T-helper 17 cell (primary cell): ENCODE measurements at regions not wholly inside any gene's neighbourhood (a gene's known extent, or its start where the extent isn't known, plus 50 kb on each side); places are given as distances from the start of the nearest gene placed in this dataset.
"Not testable (repeated sequence)": the region's sequence is repeated elsewhere in the genome, so short reads cannot be mapped to it uniquely, and the experiment has no call there.

Experiments
- ATAC-seq: fragments of 150-1000 bp; cut with Tn5 transposase; 2 replicates; pipeline ENCODE4 v1.10.0; 2021; ENCODE audit warnings: mild to moderate bottlenecking, moderate library complexity
- DNase-seq, 3 donors: peaks; one replicate each; pipeline versions ENCODE4 v3.0.0 to v3.0.0-alpha.2; 2020 to 2021
- H3K9me3 ChIP-seq: one replicate; pipeline ENCODE4 v1.7.0; 2013; ENCODE audit warnings: low read length, mild to moderate bottlenecking; ENCODE audit not compliant: control insufficient read depth, poor library complexity, severe bottlenecking
- H3K27ac Mint-ChIP-seq: one replicate; pipeline ENCODE4 v1.8.0; 2022; ENCODE audit warnings: mild to moderate bottlenecking, moderate library complexity, mixed read lengths
- H3K27me3 Mint-ChIP-seq: one replicate; pipeline ENCODE4 v1.8.0; 2022; ENCODE audit warnings: mixed read lengths
- H3K36me3 Mint-ChIP-seq: one replicate; pipeline ENCODE4 v1.8.0; 2022; ENCODE audit warnings: low read depth, mixed read lengths
- H3K4me1 Mint-ChIP-seq: one replicate; pipeline ENCODE4 v1.8.0; 2022; ENCODE audit warnings: mild to moderate bottlenecking, mixed read lengths
- H3K4me3 Mint-ChIP-seq: one replicate; pipeline ENCODE4 v1.8.0; 2022; ENCODE audit warnings: mild to moderate bottlenecking, moderate library complexity, mixed read lengths

DNA sequence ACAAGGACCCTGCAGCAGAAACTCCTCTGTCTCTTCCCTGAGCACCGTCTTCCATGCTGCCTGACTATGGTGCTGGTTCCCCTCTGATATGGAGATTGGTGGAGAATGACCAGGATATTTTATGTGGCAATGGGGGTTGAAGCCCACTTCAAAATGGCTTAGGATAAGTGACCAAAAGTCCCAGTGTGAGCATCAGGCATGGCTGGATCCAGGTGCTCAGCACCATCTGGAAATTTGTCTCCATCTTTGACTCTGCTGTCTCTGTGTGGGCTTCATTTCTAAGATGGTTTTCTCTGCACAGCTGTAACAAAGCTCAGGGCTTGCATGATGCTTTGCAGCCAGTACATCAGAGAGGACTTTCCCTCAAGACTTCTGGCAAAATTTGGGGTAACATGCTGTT is 61.1 kb upstream of the SAMD11 start:
- not testable (repeated sequence) for H3K9me3 ChIP-seq, DNase-seq, H3K36me3 Mint-ChIP-seq, H3K4me3 Mint-ChIP-seq, ATAC-seq, H3K27ac Mint-ChIP-seq
- peaks cover 15% of the 10 kb centered on the region for H3K4me1 Mint-ChIP-seq
- peaks cover 29% of the 10 kb centered on the region for H3K27me3 Mint-ChIP-seq

GRCh38 chr1:865633-866032 is 58.1 kb upstream of the SAMD11 start:
- H3K9me3 ChIP-seq, H3K4me1 Mint-ChIP-seq, H3K4me3 Mint-ChIP-seq, H3K36me3 Mint-ChIP-seq, DNase-seq, H3K27ac Mint-ChIP-seq: not testable (repeated sequence)
- peak; percentile 40 for ATAC-seq
- H3K27me3 Mint-ChIP-seq = peaks cover 42% of the 10 kb centered on the region

- Mint-ChIP-seq H3K27ac (no peak overlapping the region), H3K36me3 (peaks cover 7% of the 10 kb centered on the region), H3K4me3 (no peak overlapping the region), H3K27me3 (peaks cover 42% of the 10 kb centered on the region), H3K4me1 (peaks cover 9% of the 10 kb centered on the region)
- ATAC-seq = no peak
- DNase-seq = no peak
- no peaks in the 10 kb centered on the region for H3K9me3 ChIP-seq
These were observed 57.6 kb upstream of the SAMD11 start for GRCh38 chr1:866095-866494.

DNA sequence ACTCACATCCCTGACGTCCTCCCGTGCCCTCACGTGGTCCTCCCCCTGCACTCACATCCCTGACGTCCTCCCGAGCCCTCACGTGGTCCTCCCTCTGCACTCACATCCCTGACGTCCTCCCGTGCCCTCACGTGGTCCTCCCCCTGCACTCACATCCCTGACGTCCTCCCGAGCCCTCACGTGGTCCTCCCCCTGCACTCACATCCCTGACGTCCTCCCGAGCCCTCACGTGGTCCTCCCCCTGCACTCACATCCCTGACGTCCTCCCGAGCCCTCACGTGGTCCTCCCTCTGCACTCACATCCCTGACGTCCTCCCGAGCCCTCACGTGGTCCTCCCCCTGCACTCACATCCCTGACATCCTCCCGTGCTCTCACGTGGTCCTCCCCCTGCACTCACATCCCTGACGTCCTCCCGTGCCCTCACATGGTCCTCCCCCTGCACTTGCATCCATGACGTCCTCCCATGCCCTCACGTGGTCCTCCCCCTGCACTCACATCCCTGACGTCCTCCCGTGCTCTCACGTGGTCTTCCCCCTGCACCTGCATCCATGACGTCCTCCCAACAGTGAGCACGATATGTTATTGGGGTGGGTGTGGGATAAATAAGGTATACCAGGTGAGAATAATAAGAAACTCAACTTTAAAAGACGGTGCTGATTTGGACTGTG is 57.0 kb upstream of the SAMD11 start:
- H3K4me1 Mint-ChIP-seq, ATAC-seq, H3K9me3 ChIP-seq, H3K36me3 Mint-ChIP-seq, H3K27ac Mint-ChIP-seq, DNase-seq, H3K4me3 Mint-ChIP-seq: not testable (repeated sequence)
- peaks cover 37% of the 10 kb centered on the region for H3K27me3 Mint-ChIP-seq

GRCh38 chr1:867550-867949 is 56.2 kb upstream of the SAMD11 start:
- not testable (repeated sequence) for H3K4me3 Mint-ChIP-seq, H3K27ac Mint-ChIP-seq, ATAC-seq, H3K9me3 ChIP-seq, H3K4me1 Mint-ChIP-seq, H3K36me3 Mint-ChIP-seq, DNase-seq
- H3K27me3 Mint-ChIP-seq = peaks cover 32% of the 10 kb centered on the region

- H3K4me1 Mint-ChIP-seq = peaks cover 4% of the 10 kb centered on the region
- H3K27ac Mint-ChIP-seq = no peak overlapping the region
- no peaks in the 10 kb centered on the region for H3K9me3 ChIP-seq
- peak; percentile 84 to 89 (median 85) for DNase-seq
- H3K4me3 Mint-ChIP-seq = peak overlapping the region; percentile 28
- no peaks in the 10 kb centered on the region for H3K36me3 Mint-ChIP-seq
- peak; percentile 99 for ATAC-seq
- H3K27me3 Mint-ChIP-seq = peaks cover 27% of the 10 kb centered on the region
These were observed 54.1 kb upstream of the SAMD11 start for GRCh38 chr1:869499-870244.
